Mesothelial cell of epicardium (in vitro differentiated cells): ENCODE measurements at regions not wholly inside any gene's neighbourhood (a gene's known extent, or its start where the extent isn't known, plus 50 kb on each side); places are given as distances from the start of the nearest gene placed in this dataset.
A peak's percentile ranks its signal among the peaks of the same experiment; 100 is the strongest.

Source experiments
- DNase-seq, 2 experiments: peaks; one replicate each; pipeline ENCODE4 v3.0.0; 2021; ENCODE audit warnings: low spot score in 2 of 2; ENCODE audit not compliant: unreplicated experiment in 2 of 2
- H3K27ac Mint-ChIP-seq: 2 replicates; pipeline ENCODE4 v1.8.0; 2021; ENCODE audit warnings: mixed read lengths
- H3K27me3 Mint-ChIP-seq: 2 replicates; pipeline ENCODE4 v1.8.0; 2021; ENCODE audit warnings: low read depth, mixed read lengths
- H3K36me3 Mint-ChIP-seq: 2 replicates; pipeline ENCODE4 v1.8.0; 2021; ENCODE audit warnings: mixed read lengths
- H3K4me1 Mint-ChIP-seq: 2 replicates; pipeline ENCODE4 v1.8.0; 2021; ENCODE audit warnings: mixed read lengths
- H3K4me3 Mint-ChIP-seq: 2 replicates; pipeline ENCODE4 v1.8.0; 2021; ENCODE audit warnings: mild to moderate bottlenecking, moderate library complexity, mixed read lengths
- H3K9me3 Mint-ChIP-seq: 2 replicates; pipeline ENCODE4 v1.8.0; 2021; ENCODE audit warnings: mixed read lengths
- CTCF ChIP-seq: fragments of 200-600 bp; sonication (generic); IDR thresholded peaks from one replicate; pipeline ENCODE4 v1.5.0; 2021; ENCODE audit warnings: antibody characterized with exemption; ENCODE audit not compliant: unreplicated experiment

GRCh38 chr3:124615896-124616543, 114.2 kb upstream of the UMPS start:
- no peak overlapping the region for H3K4me3 Mint-ChIP-seq
- peaks cover 3% of the 10 kb centered on the region for H3K27me3 Mint-ChIP-seq
- no peak overlapping the region for H3K27ac Mint-ChIP-seq
- TF ChIP-seq CTCF: no peak
- DNase-seq: no peak
- H3K36me3 Mint-ChIP-seq: peaks cover 10% of the 10 kb centered on the region
- H3K9me3 Mint-ChIP-seq: peaks cover 11% of the 10 kb centered on the region
- H3K4me1 Mint-ChIP-seq: peaks cover 14% of the 10 kb centered on the region

GRCh38 chr3:124617177-124617576, 113.1 kb upstream of the UMPS start:
- H3K4me3 Mint-ChIP-seq: no peak overlapping the region
- no peaks in the 10 kb centered on the region for H3K27me3 Mint-ChIP-seq
- H3K36me3 Mint-ChIP-seq: peaks cover 10% of the 10 kb centered on the region
- DNase-seq: no peak
- H3K4me1 Mint-ChIP-seq: peaks cover 14% of the 10 kb centered on the region
- H3K9me3 Mint-ChIP-seq: peaks cover 11% of the 10 kb centered on the region
- H3K27ac Mint-ChIP-seq: peak overlapping the region; percentile 70
- TF ChIP-seq CTCF: no peak

- H3K27ac Mint-ChIP-seq: no peak overlapping the region
- TF ChIP-seq CTCF: no peak
- H3K27me3 Mint-ChIP-seq: no peaks in the 10 kb centered on the region
These were observed 110.2 kb upstream of the UMPS start for GRCh38 chr3:124619887-124620599.

GRCh38 chr3:124620600-124621063, 109.6 kb upstream of the UMPS start:
- Mint-ChIP-seq H3K36me3 (peaks cover 10% of the 10 kb centered on the region), H3K27ac (no peak overlapping the region), H3K4me1 (peaks cover 12% of the 10 kb centered on the region), H3K4me3 (no peak overlapping the region), H3K27me3 (no peaks in the 10 kb centered on the region), H3K9me3 (peaks cover 11% of the 10 kb centered on the region)
- no peak for TF ChIP-seq CTCF
- DNase-seq: no peak

More at GRCh38 chr3:124619887-124620599, 110.2 kb upstream of the UMPS start:
- peaks cover 11% of the 10 kb centered on the region for H3K9me3 Mint-ChIP-seq
- H3K4me1 Mint-ChIP-seq: peaks cover 12% of the 10 kb centered on the region
- peaks cover 10% of the 10 kb centered on the region for H3K36me3 Mint-ChIP-seq
- H3K4me3 Mint-ChIP-seq: no peak overlapping the region
- DNase-seq: no peak

- H3K27ac Mint-ChIP-seq: no peak overlapping the region
- peaks cover 10% of the 10 kb centered on the region for H3K36me3 Mint-ChIP-seq
- H3K27me3 Mint-ChIP-seq: no peaks in the 10 kb centered on the region
- no peak for TF ChIP-seq CTCF
- H3K4me3 Mint-ChIP-seq: no peak overlapping the region
- peaks cover 12% of the 10 kb centered on the region for H3K4me1 Mint-ChIP-seq
- no peak for DNase-seq
- peaks cover 11% of the 10 kb centered on the region for H3K9me3 Mint-ChIP-seq
These were observed 108.8 kb upstream of the UMPS start for GRCh38 chr3:124621498-124621897.
